ENCODE measurements at regions not wholly inside any gene's neighbourhood (a gene's known extent, or its start where the extent isn't known, plus 50 kb on each side); places are given as distances from the start of the nearest gene placed in this dataset.

DNA sequence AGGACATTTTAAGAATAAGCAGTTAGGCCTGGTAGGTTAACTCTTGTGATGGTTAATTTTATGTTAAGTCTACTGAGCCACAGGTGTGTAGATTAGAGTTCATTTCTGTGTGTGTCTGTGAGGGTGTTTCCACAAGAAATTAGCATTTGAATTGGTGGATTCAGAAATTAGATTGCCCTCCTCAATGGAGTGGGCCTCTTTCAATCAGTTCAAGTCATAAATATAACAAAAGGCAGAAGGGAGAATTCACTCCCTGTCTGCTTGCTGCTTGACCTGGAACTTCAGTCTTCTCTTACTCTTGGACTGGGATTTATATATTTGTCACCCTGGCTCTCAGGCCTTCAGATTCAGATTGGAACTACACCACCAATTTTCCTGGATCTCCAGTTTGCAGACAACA, 55.3 kb upstream of the POM121L12 start:
- no peak for DNase-seq (ENCODE audit: low read depth, low spot score)

DNA sequence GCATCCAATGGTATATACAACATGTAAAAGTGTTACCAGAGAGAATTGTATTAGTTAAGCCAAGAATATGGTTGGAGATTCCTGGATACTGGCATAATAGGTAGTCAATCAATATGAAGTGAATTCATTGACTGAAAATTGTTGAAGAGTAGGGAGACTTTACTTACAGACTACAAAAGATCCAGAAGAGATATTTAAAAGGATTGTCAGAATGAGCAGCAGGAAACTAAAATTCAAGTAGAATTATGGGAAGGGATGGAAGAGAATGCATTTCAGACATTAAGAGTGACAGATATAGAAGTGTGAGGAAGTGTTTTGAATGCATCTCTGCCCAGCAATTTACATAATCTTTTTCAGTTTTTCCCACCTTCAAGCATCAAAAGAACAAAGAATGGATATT, 62.3 kb upstream of the POM121L12 start:
- DNase-seq (ENCODE audit: low read depth, low spot score) = no peak

DNA sequence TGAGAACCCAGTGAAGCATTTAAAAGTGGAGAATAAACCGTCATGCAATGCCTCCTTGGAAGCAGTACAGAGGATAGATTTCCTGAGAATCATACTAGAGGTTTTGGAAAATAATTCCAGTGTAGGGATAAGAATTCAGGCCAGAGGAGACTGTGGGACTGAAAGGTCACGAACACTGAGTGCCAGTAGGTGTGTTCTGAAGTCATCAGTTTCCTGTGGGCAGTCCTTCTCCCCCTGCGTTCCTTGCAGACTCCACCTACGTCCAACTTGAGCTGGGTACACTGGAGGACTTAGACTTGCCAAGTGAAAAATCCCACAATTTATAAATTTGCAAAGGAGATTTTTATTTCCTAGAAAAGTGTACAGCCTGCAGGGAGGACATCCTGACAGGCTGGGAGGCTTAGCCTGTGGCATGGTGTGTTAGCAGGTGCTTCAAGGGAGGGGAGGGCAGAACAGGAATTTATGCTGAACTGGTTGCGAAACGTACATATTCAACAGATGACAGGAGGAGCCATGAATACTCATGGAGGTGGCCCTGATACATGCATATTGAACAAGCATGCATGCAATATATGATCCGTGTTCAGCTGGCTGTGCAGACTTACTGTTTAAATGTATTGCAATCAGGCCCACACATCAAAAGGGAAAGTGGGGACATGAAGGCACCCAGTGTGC, 72.9 kb upstream of the POM121L12 start:
- DNase-seq (ENCODE audit: low read depth, low spot score) = no peak

DNA sequence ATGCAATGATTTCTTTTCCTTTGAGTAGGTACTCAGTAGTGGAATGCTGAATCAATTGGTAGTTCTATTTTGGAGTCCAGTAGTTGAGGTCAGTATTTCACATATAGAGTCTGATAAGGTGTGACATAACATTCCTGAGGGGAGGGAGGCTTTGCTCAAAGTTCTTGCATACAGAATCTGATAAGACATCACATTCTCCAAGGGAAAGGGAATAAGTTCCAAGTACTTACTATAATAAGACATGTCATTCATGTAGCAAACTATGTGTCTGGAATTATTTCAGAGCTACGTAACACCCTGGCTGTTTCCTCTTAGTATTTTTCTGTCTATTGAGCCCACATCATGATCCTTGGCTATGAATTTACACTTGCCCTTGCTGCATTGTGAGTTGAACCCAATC, 74.3 kb upstream of the POM121L12 start:
- no peak for DNase-seq (ENCODE audit: low read depth, low spot score)

DNA sequence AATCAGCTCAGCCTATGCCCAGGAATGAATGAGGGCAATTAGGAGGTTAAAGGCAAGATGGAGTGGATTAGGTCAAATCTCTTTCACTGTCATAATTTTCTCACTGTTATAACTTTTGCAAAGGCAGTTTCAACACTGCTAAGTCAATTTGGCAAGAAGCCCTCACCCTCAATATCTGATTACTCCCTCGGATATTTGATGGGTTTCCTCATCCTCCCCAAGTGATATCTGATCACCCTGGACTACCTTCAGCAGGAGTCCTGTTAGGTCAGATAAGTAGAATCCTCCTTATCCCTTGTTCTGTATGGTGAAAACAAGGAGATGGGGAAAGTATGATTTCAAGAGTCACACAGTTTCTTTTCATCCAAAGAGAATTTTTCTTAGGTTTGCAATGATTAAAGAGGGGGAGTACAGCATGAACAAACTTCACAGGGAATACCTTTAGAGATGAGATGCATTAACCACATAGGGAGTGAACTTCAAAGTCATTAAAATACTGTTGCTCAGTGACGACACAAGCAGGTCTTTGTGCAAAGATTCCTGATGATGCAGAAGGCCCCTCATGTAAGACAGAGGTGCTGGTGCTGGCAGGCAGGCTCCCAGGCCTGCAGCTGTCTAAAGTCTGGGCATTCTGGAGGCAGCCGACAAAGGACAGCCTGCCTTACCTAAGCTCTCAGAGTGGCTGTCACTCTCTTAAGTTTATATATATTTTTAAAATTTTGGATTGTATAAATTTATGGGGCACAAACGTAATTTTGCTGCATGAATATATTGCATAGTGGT, 75.4 kb upstream of the POM121L12 start:
- no peak for DNase-seq (ENCODE audit: low read depth, low spot score)

DNA sequence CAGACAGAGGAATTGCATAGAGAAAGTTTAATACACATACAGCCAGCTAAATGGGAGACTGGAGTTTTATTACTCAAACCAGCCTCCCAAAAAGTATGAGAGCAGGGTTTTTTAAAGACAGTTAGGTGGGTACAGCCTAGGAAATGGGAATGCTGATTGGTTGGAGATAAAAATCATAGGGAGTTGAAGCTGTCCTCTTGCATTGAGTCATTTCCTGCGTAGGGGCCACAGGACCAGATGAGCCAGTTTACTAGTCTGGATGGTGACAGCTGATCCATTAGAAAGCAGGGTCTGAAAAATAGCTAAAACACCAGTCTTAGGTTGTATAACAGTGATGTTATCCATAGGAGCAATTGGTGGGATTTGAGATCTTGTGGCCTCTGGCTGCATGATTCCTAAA, 76.1 kb upstream of the POM121L12 start:
- no peak for DNase-seq (ENCODE audit: low read depth, low spot score)

DNA sequence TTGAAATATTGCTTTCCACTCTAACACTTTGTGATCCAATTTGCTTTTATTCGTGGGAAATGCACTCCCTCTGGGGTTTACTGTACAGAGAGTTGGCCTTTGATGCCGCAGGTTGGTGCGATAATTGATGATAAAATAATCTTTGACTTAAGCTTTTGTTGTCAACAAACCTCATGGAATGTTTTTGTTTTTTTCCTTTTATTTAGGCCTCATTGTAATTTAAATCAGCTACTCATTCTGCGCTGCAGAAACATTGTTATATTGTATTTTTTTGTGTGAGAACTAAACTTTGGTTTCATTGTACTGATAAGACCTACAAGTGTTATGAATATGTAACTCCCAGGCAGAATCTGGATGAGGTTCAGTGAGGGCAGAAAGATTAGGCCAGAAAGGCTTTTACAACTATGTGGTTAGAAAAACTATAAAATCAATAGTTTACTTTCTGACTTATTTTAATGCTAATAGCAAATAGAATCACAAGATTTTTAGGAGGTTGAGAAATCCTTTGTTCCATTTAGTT, 76.8 kb upstream of the POM121L12 start:
- DNase-seq (ENCODE audit: low read depth, low spot score) = no peak

DNA sequence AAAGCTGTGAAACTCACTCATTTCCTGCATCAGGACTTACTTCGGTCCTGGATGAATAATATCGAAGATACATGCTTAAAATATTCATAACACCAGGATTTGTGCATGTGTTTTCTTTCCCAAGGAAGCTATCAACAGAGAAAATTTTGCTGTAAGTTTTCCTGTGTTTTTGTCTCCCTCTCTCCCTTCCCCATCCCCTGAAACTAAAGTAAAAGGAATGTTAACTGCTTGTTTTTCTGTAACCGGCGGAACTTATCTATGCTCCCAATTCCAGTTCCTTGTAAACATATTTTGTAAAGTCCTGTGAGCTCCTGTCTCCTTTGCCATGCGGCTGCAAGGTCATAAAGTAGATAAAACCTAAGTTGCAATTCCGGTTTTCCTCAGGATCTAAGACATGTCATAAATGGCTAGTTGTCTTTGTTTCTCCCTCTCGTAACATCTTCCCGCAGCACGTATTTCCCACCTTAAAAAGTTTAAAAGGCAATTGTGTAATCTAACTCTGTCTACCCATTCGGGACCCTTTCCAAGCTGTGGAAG, 79.0 kb upstream of the POM121L12 start:
- DNase-seq (ENCODE audit: low read depth, low spot score) = no peak

DNA sequence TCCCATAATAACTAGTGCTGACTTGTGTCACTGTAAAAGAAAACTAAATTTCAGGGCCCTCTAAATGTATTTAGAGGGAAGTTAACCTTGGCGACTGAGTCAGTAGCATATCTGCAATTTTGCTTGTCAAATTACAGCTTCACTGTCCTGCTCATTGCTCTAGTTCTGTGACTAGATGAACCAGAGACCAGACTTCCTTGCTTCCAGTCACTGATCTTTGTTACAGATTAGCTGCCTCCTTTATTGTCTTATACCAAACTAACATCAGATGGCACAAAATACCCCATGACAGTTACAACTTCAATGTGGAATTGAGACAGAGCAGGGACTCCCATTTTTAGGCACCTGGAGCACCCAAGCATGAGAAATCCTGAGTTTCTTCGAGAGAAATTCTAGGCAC, 79.9 kb upstream of the POM121L12 start:
- no peak for DNase-seq (ENCODE audit: low read depth, low spot score)

DNA sequence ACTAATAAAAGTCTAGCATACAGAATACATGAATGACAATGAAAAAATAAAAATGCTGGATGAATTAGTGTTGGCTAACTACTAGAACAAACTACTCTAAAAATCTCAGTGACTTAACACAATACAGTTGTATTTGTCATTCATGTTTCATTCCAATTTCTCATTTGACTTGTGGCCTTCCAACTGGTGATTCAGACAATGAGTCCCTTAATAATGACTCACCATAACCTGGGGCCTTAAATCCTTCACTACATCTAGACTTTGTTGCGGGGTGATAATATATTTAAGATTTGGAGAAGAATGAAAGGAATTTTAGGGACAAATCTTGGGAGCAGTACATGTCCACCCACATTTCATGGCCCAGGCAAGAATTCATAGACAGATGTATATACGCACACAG, 90.5 kb upstream of the POM121L12 start:
- no peak for DNase-seq (ENCODE audit: low read depth, low spot score)

DNA sequence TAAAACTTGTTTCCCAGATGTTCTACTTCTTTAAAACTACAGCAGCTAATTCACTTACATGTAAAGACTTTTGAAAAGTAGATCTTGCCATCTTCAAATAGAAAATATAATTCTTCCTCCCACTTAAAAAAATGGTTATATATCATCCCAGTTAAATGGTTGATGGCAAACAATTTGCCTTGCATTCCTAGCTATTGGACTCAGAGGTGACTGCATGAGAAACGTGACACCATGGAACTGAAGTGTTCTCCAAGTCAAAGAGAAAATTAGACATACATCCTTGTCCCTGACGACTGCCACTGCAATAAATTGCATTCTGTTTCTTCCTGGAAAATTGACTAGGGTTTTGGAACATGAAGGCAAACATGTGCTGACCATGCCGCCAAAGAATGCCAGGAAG, 95.0 kb upstream of the POM121L12 start:
- DNase-seq (ENCODE audit: low read depth, low spot score) = no peak

DNA sequence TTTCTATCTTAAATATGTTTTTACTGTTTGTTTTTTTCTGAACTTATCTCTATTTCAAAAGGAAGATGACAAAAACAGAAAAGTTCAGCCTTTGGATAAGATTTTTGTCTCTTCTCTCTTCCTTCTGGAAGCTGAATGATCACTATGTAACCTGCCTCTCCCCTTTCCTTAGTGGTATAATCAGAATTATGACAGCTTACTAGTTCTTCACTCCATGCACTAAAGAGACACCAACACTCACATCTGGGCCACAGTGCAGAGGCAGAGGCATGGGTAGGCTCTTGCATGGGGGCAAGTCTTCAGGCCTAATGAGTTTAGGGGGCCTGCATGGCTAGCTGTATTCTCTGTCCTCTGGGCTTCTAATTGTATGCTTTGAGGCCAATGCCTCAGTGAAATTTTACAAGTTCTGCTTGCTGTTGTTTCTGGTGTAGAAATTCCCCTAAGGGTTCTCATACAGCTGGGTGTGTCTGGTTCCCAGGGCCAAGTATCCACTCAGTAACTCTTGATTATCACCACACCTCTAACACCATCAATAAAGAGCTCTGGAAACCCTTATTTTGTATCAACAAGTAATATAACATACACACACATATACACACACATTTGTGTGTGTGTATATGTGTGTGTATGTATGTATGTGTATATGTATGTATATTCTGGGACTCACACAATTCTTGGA, 96.8 kb upstream of the POM121L12 start:
- DNase-seq (ENCODE audit: low read depth, low spot score) = no peak

DNA sequence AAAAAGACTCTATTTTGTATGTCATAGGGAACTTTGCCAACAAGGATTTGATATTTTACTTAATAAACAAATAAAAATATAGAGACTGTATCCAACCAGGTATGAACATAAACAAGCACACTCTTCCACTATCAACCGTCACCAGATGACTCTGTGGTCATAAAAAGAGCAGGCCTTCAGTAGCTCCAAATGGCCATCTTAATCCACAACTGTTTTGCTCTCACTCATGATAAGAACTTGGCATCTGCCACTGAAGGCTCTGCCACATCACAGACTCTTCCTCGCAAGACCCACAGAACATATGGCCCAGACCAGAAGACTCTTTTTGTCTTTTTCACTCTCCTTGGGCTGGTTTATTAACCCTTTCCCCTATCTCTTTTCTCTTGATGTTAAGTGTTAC, 98.7 kb upstream of the POM121L12 start:
- DNase-seq (ENCODE audit: low read depth, low spot score) = no peak

DNA sequence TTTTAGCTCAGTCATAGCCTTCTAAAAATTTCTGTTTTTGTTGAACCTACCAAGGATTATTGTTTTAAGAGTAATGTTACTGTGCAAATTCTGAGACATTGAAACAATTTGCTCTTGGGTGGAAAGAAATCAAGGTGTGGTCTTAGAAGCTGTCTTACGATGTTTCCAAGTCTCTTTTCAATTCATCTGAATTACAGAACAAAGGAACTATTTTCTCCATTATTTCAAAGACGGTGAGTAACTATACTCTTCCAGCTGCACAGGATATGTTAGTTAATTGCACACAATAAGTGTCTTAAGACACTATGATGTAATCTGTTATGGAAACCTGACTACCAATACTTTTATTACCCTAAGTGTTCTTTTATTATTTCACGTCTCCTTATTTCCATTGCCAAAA, 106.8 kb upstream of the POM121L12 start:
- DNase-seq (ENCODE audit: low read depth, low spot score) = no peak

DNA sequence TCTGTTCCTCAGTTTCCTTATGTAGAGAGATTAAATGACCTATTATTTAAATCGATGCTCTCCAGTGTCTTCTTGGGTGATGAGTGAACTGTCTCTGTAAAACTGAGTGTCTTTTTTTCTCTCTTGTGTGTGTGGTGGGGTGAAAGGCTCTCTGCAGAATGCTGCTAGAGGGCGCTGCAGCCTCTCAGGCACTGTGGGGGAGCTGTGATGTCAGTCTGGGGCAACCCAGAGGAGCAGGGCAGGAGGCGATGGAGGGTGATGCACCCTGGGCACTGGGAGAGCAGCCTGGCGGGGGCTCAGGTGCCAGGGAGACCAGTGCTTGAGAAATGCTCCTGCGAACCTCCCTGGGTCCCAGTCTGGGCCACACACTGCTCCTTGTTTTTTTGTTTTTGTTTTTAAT, 110.1 kb upstream of the POM121L12 start:
- no peak for DNase-seq (ENCODE audit: low read depth, low spot score)

DNA sequence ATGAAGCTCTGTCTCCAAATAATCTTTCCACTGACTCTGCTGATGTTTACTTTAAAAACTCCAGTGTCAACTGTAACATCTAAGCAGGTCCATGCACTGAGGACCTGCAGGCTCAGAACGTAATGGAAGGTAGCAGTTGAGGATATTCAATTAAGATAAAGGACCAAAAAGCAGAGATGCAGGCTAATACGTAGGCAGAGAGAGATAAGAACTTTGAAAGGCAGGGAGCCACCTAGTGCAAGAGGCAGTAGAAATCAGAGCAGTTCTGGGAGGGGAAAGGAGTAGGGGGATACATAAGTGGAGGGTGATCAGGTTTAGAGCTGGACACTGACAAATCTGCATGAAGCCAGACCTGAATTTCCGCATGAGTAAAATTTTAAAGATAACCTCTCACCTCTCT, 114.5 kb upstream of the POM121L12 start:
- DNase-seq (ENCODE audit: low read depth, low spot score) = no peak

DNA sequence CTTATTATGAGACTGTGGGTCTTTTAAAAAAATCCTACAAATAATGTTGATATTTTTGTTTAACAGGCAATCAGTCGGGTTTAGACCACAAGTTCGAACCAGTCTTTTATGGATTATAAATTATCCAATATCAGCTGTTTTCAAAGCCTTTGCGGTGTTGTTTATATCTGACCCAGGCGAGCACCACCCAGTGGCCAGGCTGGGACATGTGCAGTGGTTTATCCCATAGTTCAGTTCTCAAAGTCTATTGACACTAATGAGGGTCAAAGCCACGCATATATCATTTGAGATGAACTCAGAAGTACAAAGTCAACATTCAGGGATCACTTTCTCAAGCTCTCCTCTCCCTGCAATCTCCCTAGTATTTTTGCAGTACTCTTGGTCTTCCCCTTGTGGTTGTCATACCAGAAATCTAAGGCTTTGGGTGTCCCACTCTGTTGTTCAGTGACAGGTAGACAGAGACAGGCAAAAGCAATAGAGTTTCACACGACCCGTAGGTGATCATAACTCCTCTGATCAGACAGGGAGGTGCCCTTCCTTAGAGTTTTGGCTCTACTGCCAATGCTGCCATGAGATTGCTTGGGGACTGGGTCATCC, 117.4 kb upstream of the POM121L12 start:
- no peak for DNase-seq (ENCODE audit: low read depth, low spot score)

DNA sequence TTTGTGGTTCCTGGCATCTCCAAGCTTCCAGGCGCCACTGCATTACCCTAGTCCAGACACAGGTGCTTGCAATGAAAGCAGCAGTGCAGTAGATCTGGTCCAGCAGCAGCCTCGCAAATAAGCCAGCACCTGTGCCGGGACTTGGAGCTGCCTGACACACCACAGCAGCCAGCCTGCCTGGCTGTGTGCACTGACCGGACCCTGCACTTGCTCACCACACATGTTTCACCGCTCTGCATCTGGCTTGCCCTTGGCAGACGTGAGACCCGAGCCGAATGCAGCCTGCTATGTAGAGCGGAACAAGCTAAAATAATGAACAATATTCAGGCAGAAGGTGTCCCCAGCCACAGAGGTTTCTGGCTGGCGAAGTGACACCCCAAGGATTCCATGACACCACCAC, 123.6 kb upstream of the POM121L12 start:
- DNase-seq (ENCODE audit: low read depth, low spot score) = no peak

DNA sequence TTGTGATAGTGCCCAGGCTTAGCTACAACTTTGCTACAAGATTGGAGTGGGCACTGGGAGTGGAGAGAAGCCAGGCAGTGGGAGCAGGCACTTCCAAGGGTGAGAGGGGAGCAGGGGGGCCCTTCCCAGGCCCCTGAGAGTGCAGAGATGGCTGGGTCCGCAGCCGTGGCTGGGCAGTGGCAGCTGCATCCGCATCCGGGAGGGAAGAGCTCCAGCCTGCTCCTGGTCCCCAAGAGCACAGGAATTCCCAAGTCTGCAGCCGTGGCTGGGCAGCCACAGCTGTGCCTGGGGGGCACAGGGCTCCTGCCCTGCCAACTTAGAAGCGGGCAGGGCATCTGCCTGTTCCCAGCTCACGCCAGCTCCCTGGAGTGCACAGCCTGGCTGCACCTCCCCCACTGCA, 124.1 kb upstream of the POM121L12 start:
- no peak for DNase-seq (ENCODE audit: low read depth, low spot score)

DNA sequence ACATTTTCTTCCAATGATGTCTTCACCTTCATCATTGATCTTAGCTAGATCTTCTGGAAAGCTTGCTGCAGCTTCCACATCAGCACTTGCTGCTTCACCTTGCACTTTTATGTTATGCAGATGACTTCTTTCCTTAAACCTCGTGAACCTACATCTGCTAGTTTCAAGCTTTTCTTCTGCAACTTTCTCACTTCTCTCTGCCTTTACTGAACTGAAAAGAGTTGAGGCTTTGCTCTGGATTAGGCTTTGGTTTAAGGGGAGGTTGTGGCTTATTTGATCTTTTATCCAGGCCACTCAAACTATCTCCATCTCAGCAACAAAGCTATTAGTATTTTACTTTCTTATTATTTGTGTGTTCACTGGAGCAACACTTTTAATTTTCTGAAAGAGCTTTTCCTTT, 125.5 kb upstream of the POM121L12 start:
- DNase-seq (ENCODE audit: low read depth, low spot score) = no peak

DNA sequence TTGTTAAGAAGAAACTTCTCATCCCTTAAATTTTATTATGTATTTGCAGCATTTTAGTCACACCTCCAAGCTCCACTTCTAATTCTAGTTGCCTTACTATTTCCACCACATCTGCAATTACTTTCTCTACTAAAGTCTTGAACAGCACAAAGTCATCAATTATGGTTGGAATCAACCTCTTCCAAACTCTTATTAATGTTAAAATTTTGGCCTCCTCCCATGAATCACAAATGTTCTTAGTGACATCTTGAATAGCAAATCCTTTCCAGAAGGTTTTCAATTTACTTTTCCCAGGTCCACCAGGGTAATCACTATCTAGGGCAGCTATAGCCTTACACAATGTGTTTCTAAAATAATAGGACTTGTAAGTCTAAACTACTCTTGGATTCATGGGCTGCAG, 126.3 kb upstream of the POM121L12 start:
- no peak for DNase-seq (ENCODE audit: low read depth, low spot score)

DNA sequence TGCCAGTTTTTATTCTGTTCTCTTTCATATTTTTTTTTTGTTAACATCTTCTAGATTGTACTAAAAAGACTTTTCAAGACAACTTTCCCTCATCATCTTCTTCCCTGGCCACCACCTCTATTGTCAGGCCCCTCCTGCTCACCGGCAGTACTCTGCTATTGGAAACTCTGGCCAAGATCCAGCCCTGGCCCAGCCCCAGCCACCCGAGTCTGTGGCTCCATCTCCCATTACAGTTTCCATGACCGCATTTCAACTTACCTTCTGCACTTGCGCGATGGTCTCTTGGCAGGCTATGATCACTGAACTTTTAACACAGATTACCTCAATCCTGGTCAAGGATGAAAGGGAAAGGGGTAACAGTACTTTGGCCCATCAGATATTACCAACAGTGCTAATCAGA, 137.7 kb upstream of the POM121L12 start:
- no peak for DNase-seq (ENCODE audit: low read depth, low spot score)

Data from smooth muscle cell of the brain vasculature (primary cell).